Thyroid gland (tissue), 4 donors: ENCODE measurements at regions not wholly inside any gene's neighbourhood (a gene's known extent, or its start where the extent isn't known, plus 50 kb on each side); places are given as distances from the start of the nearest gene placed in this dataset.

Source experiments
- DNase-seq, 2 donors: peaks; one replicate each; pipeline ENCODE4 v3.0.0-alpha.2; 2019
- H3K27ac ChIP-seq, 3 donors: fragments of 200-600 bp; sonication (generic); 1 replicate in 2 of 3; 2 replicates in 1 of 3; pipeline ENCODE4 v1.5.1; 2016 to 2019; ENCODE audit warnings: mild to moderate bottlenecking in 1 of 3, moderate library complexity in 1 of 3
- H3K27me3 ChIP-seq: fragments of 200-600 bp; sonication (generic); one replicate; pipeline ENCODE4 v1.5.1; 2019
- H3K36me3 ChIP-seq, 2 donors: fragments of 200-600 bp; sonication (generic); one replicate each; pipeline ENCODE4 v1.5.1; 2016 to 2019
- H3K4me1 ChIP-seq, 2 donors: fragments of 200-600 bp; sonication (generic); one replicate each; pipeline ENCODE4 v1.5.1; 2017 to 2019
- H3K4me3 ChIP-seq, 3 donors: fragments of 200-600 bp; sonication (generic); replicated peaks in 1 of 3; 1 replicate in 2 of 3; 2 replicates in 1 of 3; pipeline ENCODE4 v1.5.1; 2016; ENCODE audit warnings: mild to moderate bottlenecking in 1 of 3
- H3K9me3 ChIP-seq: fragments of 200-600 bp; sonication (generic); one replicate; pipeline ENCODE4 v1.5.1; 2017
- POLR2A ChIP-seq, 2 donors: fragments of 450-650 bp; IDR thresholded peaks; one replicate each; pipeline ENCODE4 v1.6.1; 2017; ENCODE audit warnings: antibody characterized with exemption in 2 of 2, mild to moderate bottlenecking in 2 of 2, moderate library complexity in 1 of 2
- WGBS, 2 donors: methylation state at CpG; one replicate each; pipeline ENCODE4 v1.1.5; 2017; 5-methylcytosine and 5-hydroxymethylcytosine counted together
- intact Hi-C: fragments of 100-400 bp; cut with DNase I; formaldehyde crosslinking; loops from one replicate; pipeline ENCODE4 v1.15.1; 2023
- TF ChIP-seq, protein P1 (sequence below), 6 experiments: fragments of 200-600 bp in 3 of 6; fragments of 450-650 bp in 3 of 6; sonication (generic) in 3 of 6; IDR thresholded peaks; one replicate each; pipeline ENCODE4 v1.5.1; 2016 to 2019; ENCODE audit warnings: antibody characterized with exemption in 6 of 6, mild to moderate bottlenecking in 2 of 6, inconsistent platforms in 1 of 6, moderate library complexity in 1 of 6

DNA sequence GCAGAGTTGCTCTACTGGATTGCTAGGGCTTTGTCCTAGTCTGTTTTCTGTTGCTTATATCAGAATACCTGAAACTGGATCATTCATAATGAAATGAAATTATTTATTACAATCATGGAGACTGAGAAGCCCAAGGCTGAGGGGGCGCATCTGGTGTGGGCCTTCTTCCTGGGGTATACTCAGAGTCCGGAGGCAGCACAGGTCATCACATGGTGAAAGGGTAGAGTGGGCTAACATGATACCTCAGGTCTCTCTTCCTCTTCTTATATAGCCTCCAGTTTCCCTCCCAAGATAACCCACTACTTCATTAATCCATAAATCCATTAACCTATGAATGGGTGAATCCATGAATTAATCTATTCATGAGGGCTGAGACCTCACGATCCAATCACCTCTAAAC lies 667.6 kb upstream of the NCAM2 start:
- H3K27ac ChIP-seq, result no peak overlapping the region
- no peak overlapping the region for H3K4me3 ChIP-seq
- H3K4me1 ChIP-seq, result no peaks in the 10 kb centered on the region
- H3K9me3 ChIP-seq, result no peaks in the 10 kb centered on the region
- DNase-seq, result no peak
- intact Hi-C loops, result no loop called here
- H3K27me3 ChIP-seq, result no peaks in the 10 kb centered on the region
- no peaks in the 10 kb centered on the region for H3K36me3 ChIP-seq
- 90 to 93% methylated on average over 3 of the region's 3 CpGs for WGBS, 2 donors
- no peak for TF ChIP-seq POLR2A (IDR thresholded peaks at IDR 0.05)
- TF ChIP-seq, protein P1, sequence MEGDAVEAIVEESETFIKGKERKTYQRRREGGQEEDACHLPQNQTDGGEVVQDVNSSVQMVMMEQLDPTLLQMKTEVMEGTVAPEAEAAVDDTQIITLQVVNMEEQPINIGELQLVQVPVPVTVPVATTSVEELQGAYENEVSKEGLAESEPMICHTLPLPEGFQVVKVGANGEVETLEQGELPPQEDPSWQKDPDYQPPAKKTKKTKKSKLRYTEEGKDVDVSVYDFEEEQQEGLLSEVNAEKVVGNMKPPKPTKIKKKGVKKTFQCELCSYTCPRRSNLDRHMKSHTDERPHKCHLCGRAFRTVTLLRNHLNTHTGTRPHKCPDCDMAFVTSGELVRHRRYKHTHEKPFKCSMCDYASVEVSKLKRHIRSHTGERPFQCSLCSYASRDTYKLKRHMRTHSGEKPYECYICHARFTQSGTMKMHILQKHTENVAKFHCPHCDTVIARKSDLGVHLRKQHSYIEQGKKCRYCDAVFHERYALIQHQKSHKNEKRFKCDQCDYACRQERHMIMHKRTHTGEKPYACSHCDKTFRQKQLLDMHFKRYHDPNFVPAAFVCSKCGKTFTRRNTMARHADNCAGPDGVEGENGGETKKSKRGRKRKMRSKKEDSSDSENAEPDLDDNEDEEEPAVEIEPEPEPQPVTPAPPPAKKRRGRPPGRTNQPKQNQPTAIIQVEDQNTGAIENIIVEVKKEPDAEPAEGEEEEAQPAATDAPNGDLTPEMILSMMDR (IDR thresholded peaks at IDR 0.05), result no peak

DNA sequence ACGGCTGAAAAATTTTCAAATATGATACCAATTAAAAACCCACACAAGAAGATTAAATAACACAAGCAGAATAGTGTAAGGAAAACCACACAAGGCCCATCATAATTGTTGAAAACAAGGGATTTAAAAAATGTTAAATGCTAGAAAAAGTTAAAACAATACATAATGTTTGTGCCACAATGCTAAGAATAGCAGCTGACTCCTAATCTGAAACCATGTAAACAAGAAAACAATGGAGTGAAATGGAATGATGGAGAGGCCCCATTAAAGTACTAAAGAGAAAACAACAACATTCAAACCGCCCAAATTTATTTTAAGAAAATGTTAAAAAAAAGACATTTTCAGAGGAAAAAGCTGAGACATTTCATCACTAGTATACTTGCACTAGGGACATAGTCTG lies 663.6 kb upstream of the NCAM2 start:
- no peaks in the 10 kb centered on the region for H3K4me1 ChIP-seq
- H3K36me3 ChIP-seq, result no peaks in the 10 kb centered on the region
- H3K27ac ChIP-seq, result no peak overlapping the region
- DNase-seq, result no peak
- H3K9me3 ChIP-seq, result no peaks in the 10 kb centered on the region
- H3K27me3 ChIP-seq, result no peaks in the 10 kb centered on the region
- TF ChIP-seq, protein P1 (IDR thresholded peaks at IDR 0.05), result no peak
- WGBS, 2 donors, result 83 to 87% methylated on average over 2 of the region's 2 CpGs
- intact Hi-C loops, result no loop called here
- H3K4me3 ChIP-seq, result no peak overlapping the region

DNA sequence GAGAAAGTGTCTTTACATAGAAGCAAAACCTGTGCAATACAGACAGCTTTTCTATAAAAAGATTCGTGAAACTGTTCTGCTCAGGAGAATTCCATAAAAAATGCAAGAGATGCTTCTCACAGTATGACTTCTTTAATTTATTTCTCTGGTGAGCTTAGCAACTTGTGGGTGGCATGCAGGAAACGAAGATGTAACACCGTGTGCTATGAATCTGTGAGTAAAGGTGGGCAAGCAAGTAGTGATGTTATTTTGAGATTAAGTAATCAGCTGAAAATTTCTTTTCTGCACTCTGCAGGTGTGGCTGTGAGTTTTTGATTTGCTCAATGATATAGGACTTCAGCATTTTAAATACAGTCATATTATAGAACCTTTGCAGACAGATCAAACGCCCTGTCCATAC lies 656.8 kb upstream of the NCAM2 start:
- no peak overlapping the region for H3K4me3 ChIP-seq
- 86% methylated on average over 4 of the region's 4 CpGs for WGBS, 2 donors
- H3K9me3 ChIP-seq, result no peaks in the 10 kb centered on the region

DNA sequence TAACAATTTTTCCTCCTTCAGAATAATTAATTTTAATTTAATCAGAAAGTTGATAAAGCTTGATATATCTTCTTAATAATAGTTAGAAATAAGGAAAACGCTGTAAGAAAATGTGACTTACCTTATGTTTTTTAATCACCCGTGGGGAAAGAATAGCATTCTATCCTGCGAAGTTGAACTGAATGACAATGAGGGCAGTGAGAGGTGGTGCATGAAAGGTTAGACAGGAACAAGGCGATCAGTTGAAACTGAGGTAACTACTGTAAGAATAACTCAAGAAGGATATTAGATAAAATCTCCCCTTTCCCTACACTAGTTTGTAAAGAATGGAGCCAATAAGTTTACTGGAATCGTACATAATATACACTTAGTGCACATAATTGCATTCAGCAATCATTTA lies 655.0 kb upstream of the NCAM2 start:
- H3K4me3 ChIP-seq, result no peak overlapping the region
- DNase-seq, result no peak
- H3K27ac ChIP-seq, result no peak overlapping the region
- H3K4me1 ChIP-seq, result no peaks in the 10 kb centered on the region
- 89 to 90% methylated on average over 5 of the region's 5 CpGs for WGBS, 2 donors
- H3K36me3 ChIP-seq, result no peaks in the 10 kb centered on the region
- no peaks in the 10 kb centered on the region for H3K27me3 ChIP-seq
- intact Hi-C loops, result no loop called here
- H3K9me3 ChIP-seq, result no peaks in the 10 kb centered on the region
- TF ChIP-seq, protein P1 (IDR thresholded peaks at IDR 0.05), result no peak
- no peak for TF ChIP-seq POLR2A (IDR thresholded peaks at IDR 0.05)

More for the DNA sequence above, 656.8 kb upstream of the NCAM2 start:
- H3K36me3 ChIP-seq, result no peaks in the 10 kb centered on the region
- TF ChIP-seq, protein P1 (IDR thresholded peaks at IDR 0.05), result no peak
- TF ChIP-seq POLR2A (IDR thresholded peaks at IDR 0.05), result no peak
- H3K27me3 ChIP-seq, result no peaks in the 10 kb centered on the region
- no peak overlapping the region for H3K27ac ChIP-seq
- DNase-seq, result no peak
- intact Hi-C loops, result no loop called here
- no peaks in the 10 kb centered on the region for H3K4me1 ChIP-seq

DNA sequence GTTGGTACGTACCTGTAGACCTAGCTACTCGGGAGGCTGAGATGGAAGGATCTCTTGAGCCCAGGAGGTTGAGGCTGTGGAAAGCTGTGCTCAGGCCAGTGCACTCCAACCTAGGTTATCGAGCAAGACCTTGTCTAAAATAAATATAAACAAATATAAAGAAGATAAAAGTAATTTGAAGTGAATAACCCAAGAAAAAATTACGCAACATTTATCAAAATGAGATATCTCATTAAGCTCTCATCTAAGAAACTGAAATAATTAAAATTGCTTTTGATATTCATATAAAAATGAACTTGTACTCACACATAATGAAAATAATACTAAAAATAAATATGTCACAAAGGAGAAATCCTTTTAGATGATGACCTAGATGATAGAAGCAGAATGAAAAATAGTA lies 647.1 kb upstream of the NCAM2 start:
- H3K27ac ChIP-seq, result no peak overlapping the region
- no peaks in the 10 kb centered on the region for H3K9me3 ChIP-seq
- H3K27me3 ChIP-seq, result no peaks in the 10 kb centered on the region
- no peak for TF ChIP-seq POLR2A (IDR thresholded peaks at IDR 0.05)
- TF ChIP-seq, protein P1 (IDR thresholded peaks at IDR 0.05), result no peak
- no peak overlapping the region for H3K4me3 ChIP-seq
- WGBS, 2 donors, result 64 to 68% methylated on average over 4 of the region's 4 CpGs
- H3K4me1 ChIP-seq, result no peaks in the 10 kb centered on the region
- intact Hi-C loops, result no loop called here
- no peak for DNase-seq
- H3K36me3 ChIP-seq, result no peaks in the 10 kb centered on the region
